ENCODE measurements at regions not wholly inside any gene's neighbourhood (a gene's known extent, or its start where the extent isn't known, plus 50 kb on each side); places are given as distances from the start of the nearest gene placed in this dataset.

GRCh38 chr17:28267720-28268609 lies 51.0 kb upstream of the TMEM97 start (continued):
- TF ChIP-seq MGA (IDR thresholded peaks at IDR 0.05) (peak; percentile 31; the same call in 1 of the 2 replicates), CEBPZ (IDR thresholded peaks at IDR 0.05; ENCODE audit: borderline replicate concordance, low read depth, low read length) (no peak), JUN (IDR thresholded peaks at IDR 0.05; ENCODE audit: borderline replicate concordance, low read depth, low read length) (no peak), JUN (CRISPR knock-in tag; IDR thresholded peaks at IDR 0.05; ENCODE audit: borderline replicate concordance) (no peak), ZNF707 (CRISPR knock-in tag; conservative IDR thresholded peaks at IDR 0.05) (no peak), ZNF740 (CRISPR knock-in tag; IDR thresholded peaks at IDR 0.05) (no peak), ZNF740 (tag; IDR thresholded peaks at IDR 0.05) (no peak)
